Posterior cingulate gyrus (tissue), 11 donors: ENCODE measurements at regions not wholly inside any gene's neighbourhood (a gene's known extent, or its start where the extent isn't known, plus 50 kb on each side); places are given as distances from the start of the nearest gene placed in this dataset.

ENCODE experiments used
- DNase-seq, 10 donors: peaks; one replicate each; pipeline versions ENCODE4 v3.0.0 to v3.0.0-alpha.2; 2020 to 2021; ENCODE audit warnings: mixed read lengths in 3 of 10
- intact Hi-C: fragments of 100-400 bp; cut with DNase I; formaldehyde crosslinking; loops from one replicate; pipeline ENCODE4 v1.15.1; 2023

DNA sequence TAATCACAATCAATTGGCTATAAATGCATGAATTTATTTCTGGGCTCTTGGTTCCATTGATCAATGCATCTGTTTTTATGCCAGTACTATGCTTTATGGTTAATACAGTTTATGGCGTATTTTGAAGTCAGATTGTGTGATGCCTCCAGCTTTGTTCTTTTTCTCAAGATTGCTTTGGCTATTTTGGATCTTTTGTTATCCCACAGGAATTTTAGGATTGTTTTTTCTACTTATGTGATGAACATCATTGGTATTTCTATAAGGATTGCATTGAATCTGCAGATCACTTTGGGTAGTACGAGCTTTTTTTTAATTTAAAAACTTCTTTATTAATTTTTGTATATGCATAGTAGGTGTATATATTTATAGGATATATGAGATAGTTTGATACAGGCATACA is 338.7 kb upstream of the IGFBP7 start:
- DNase-seq: no peak
- intact Hi-C loops: no loop called here

- DNase-seq: no peak
- intact Hi-C loops: no loop called here
Measured at GRCh38 chr4:57448452-57448851, 338.3 kb upstream of the IGFBP7 start.

DNA sequence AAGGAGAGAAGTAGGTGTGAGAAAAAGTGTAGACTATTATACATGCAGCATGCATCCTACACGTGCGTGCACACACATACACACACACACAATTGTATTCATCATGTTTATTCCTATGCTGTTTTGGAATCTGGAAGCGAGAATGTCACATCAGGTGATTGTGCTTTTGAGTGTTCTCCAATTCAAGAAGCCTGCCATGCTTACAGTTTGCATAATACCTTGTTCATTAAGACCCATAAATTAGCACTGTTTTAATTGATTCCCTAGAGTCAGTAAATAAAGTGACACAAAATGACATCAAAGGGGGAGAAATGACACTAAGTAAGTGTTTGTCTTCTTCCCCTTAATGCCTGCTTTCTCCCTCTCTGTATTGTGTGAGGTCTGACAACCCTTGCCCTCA is 336.1 kb upstream of the IGFBP7 start:
- intact Hi-C loops: no loop called here
- no peak for DNase-seq

- intact Hi-C loops: no loop called here
- DNase-seq: no peak
Measured at GRCh38 chr4:57445686-57446085, 335.5 kb upstream of the IGFBP7 start.

DNA sequence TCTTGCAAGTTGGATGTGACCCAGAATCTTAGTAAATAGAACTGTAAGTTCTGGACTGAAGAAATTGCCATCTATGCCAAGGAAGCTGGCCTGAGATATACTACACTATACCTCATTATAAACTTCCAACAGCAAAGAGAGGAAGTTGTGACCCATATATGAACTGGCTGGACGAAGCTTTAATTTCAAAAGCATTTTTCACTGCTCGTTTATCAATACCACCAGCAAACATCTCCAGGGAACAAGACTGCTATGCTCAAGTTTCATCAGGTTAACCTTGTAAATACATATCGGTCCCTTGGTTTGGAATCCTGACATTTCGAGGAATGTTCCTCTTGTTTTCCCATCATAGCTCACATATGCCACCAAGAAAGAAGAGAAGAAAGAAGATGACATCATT is 334.5 kb upstream of the IGFBP7 start:
- intact Hi-C loops: no loop called here
- no peak for DNase-seq

DNA sequence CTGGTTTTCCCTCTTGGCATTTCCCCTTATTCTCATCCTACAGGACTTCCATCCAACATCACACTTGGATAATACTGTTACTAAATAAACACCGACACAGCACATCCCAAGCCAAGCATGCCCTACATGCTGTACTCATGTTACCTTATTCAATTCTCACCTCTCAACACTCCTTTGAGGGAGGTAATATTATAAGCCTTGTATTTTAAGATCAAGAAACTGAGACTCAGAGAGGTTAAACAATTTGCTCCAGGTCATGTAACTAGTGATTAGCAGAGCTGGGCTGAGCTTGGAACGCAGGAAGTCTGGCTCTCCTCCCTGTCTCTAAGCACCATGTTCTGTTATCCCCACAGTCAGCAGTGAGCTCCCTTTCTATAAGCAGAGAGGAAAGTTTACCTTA is 333.6 kb upstream of the IGFBP7 start:
- intact Hi-C loops: no loop called here
- no peak for DNase-seq

DNA sequence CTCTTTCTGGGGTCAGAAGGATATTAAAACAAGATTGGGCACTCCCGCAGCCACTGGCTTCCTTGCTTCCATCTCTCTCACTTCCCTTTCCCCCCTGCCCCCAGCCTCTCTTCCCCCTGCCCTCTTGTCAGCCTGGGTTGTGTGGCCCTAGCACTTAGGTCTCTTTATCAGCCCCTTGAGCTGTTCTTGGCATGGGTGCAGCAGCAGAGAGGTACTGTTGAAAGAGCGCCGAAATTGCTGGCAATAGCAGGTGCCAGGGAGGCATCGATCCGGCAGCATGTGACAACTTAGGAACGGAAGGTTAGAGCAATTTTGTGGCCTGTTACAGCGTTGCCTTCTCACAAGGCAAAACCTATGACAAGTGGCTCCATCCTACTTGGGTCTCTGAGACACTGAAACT is 333.1 kb upstream of the IGFBP7 start:
- intact Hi-C loops: no loop called here
- no peak for DNase-seq

DNA sequence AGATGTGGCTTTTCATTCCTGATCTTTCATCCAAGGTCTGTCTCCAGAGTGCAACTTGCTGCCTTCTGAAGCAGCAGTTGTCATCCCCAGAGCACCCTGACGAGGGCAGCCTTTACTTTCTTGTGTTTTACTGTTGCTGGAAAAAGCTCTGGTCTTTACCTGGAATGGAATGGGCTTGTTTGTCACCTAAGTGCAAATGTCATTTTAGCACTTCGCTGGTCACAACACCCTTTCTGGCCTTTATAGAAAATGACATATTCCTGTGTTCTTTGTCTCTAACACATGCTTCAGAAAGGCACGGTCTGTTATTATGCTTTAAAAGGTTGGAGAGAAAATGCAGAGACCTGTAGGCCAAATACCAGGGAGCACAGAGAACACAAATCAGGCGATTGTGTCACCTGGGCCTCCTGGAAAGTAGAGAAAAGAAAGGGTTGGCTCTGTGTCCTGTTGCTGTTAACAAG is 332.7 kb upstream of the IGFBP7 start:
- intact Hi-C loops: no loop called here
- DNase-seq: peak; percentile 25 to 90 (median 52)

GRCh38 chr4:57442241-57442640 is 332.1 kb upstream of the IGFBP7 start:
- intact Hi-C loops: no loop called here

DNA sequence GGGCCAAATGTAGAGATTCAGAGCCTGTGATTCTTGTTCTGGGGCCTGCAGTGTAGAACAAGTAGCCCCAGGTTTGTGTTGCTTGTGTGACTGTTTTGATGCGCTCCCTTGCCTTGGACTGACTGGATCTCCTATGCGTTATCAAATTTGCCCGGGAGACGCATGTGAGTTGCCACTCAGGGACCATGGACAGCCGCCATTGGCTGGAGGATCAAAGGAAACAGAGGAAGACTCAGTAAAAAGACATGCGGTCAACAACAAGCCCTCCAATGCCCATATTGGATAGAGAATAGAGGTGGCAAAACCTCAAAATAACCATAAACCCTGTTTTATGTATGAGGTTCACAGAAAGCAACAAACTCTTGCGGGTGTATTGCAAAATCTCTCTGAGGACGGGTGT is 327.5 kb upstream of the IGFBP7 start:
- intact Hi-C loops: no loop called here
- DNase-seq: no peak

More at GRCh38 chr4:57442241-57442640, 332.1 kb upstream of the IGFBP7 start:
- DNase-seq: no peak

DNA sequence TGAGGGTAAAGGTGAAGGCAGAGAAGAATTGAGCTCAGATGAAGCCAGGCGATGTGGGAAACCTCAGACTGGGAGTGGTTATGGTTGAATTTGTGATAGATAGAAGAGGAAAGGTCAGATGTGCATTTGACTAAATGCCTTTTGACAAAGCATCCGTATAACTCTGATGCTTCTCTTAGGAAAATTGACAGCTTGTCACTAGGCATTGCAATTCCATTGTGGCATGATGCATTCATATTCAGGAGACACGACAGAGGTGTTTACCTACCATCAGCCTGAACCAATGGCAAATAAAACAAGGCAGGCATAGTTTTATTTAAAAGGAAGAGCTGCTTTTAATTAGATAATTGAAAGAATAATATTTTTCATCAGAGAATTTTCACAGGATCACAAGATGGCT is 325.1 kb upstream of the IGFBP7 start:
- intact Hi-C loops: no loop called here
- DNase-seq: no peak

- intact Hi-C loops: no loop called here
Measured at GRCh38 chr4:57430726-57431125, 320.5 kb upstream of the IGFBP7 start.

GRCh38 chr4:57426779-57427395 is 316.7 kb upstream of the IGFBP7 start:
- peak; percentile 56 to 96 (median 78) for DNase-seq
- intact Hi-C loops: no loop called here

More at GRCh38 chr4:57430726-57431125, 320.5 kb upstream of the IGFBP7 start:
- DNase-seq: no peak

- intact Hi-C loops: no loop called here
- DNase-seq: no peak
Measured at GRCh38 chr4:57425610-57426009, 315.4 kb upstream of the IGFBP7 start.

DNA sequence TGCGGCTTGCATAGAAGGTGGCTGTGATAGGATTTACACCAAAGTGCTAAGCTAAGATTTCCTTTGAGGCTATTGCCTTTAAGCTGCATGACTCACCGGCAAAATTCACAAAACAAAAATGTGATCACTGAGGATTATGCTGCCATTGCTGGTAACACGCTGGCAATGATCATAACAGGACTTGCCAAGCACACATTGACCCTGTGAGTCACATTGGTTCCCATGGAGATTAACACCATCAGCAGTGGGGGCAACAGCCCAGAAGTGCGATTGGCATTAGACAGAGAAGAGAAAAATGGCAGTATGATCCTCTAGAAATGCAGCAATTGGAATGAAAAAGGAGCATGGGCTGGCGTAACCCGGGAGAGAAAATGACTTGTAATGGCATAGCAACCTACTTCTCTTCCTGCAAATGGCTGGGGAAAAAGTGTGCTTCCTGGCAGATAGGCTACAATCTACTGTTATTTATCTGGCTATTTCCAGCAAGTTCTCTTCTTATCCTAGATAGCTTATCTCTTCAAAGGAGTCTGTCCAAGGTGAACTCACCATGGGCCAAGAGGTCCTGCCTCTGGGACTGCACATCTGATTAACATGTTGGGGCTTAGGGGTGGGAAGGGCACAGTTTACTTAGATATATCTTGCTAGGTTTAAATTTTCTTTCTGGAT is 314.2 kb upstream of the IGFBP7 start:
- intact Hi-C loops: no loop called here
- DNase-seq: peak in 2 of 10 donors; percentile 15 to 85

DNA sequence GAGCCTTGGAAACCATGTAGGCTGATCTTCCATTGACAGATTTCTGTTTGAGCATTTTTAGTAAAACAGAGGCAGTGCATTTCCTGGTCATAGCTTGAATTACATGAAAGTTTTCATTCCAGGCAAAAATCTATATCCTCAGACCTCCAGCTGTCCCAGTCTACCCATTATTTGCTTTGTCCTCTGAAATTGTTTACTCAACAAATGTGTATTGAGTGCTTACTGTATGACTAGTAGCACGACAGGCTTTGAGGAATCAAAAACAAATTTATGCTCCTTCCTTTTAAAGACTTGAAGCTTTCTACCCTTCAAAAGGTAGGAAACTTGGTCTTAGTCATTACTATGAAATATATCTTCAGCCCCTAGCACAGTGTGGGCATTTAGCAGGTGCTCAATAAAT is 307.9 kb upstream of the IGFBP7 start:
- intact Hi-C loops: no loop called here

GRCh38 chr4:57412259-57413054 is 302.3 kb upstream of the IGFBP7 start:
- intact Hi-C loops: loop anchor here (5.0 kb wide), 1 partner anchor 245 kb away; no protein-coding TSS in a partner anchor
- DNase-seq: no peak

More for the DNA sequence above, 307.9 kb upstream of the IGFBP7 start:
- no peak for DNase-seq

GRCh38 chr4:57410331-57411052 is 300.3 kb upstream of the IGFBP7 start:
- DNase-seq: peak in 6 of 10 donors; percentile 7 to 63 (median 30)
- intact Hi-C loops: loop anchor here (5.0 kb wide), 1 partner anchor 243 kb away; no protein-coding TSS in a partner anchor

DNA sequence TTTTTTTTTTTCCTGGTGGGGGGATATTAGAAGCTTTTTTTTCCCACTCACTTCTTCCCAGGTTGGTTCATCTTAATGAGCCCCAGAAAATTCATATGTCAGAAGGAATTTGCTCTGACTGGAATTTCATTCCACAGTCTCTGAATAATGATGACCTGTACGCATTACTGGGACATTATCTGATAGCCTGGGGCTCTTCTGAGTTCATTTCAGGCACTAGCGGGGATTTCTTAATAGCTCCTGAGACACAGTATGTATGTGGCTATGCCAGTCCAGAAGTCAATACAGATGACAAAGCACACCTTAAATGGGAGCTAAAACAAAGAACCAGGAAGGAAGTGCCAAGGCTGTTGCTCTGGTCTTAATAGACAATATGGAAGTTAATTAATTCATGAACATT is 295.2 kb upstream of the IGFBP7 start:
- no peak for DNase-seq
- intact Hi-C loops: no loop called here

DNA sequence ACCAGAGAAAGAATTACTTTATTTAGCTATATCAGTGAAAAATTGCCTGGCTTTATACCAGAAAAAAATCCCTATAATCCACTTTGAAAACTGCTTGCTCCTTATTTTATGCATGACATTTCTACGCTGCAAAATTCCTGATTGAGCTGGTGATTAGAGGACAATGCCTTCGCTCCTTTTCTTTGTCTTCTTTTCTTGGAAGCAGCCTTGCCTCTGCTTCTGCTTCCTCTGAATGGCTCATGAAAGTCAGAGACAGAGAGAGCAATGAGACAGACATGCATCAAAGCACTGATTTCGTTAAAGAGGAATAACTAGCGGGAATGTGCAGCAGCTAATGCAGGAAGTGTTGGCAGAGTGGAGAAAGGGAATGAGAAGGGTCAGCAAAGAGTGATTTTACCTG is 294.3 kb upstream of the IGFBP7 start:
- intact Hi-C loops: no loop called here
- DNase-seq: no peak

DNA sequence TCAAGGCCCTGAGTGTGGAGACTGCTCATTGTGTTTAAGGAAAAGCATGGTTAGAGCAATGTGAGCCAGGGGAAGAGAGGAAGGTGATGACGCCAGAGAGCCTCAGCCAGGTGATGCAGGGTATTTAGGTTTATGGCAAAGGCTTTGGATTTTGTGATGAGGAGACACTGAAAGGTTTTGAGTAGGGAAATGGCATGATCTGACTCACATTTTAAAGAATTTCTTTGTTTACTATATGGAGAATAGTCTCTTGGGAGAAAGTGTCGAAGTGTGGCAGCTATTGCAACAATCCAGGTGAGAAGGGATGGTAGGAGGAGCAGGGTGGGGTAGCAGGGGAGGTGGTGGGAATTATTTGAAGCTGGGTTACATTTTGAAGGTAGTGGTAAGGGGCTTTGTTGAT is 293.4 kb upstream of the IGFBP7 start:
- DNase-seq: no peak
- intact Hi-C loops: no loop called here
